GM18520 (cell line): ENCODE measurements at regions not wholly inside any gene's neighbourhood (a gene's known extent, or its start where the extent isn't known, plus 50 kb on each side); places are given as distances from the start of the nearest gene placed in this dataset.

ENCODE experiments used
- ATAC-seq: cut with Tn5 transposase; IDR thresholded peaks from one replicate; pipeline ENCODE4 v1.9.1; 2021; ENCODE audit not compliant: unreplicated experiment

- no peak for ATAC-seq
Measured at GRCh38 chr1:199151634-199152425, 513.0 kb downstream of the PTPRC start.

- ATAC-seq = no peak
Measured at GRCh38 chr1:199152676-199153075, 513.8 kb downstream of the PTPRC start.

- ATAC-seq = no peak
Measured at GRCh38 chr1:199155166-199156019, 516.6 kb downstream of the PTPRC start.

GRCh38 chr1:199157494-199157893 is 518.7 kb downstream of the PTPRC start:
- no peak for ATAC-seq

GRCh38 chr1:199160521-199161318 is 521.9 kb downstream of the PTPRC start:
- no peak for ATAC-seq

GRCh38 chr1:199161319-199161680 is 522.5 kb downstream of the PTPRC start:
- ATAC-seq = no peak

GRCh38 chr1:199161766-199162303 is 523.0 kb downstream of the PTPRC start:
- no peak for ATAC-seq

- no peak for ATAC-seq
Measured at GRCh38 chr1:199163267-199163666, 524.4 kb downstream of the PTPRC start.

- ATAC-seq = no peak
Measured at GRCh38 chr1:199163670-199164069, 524.8 kb downstream of the PTPRC start.

GRCh38 chr1:199167460-199167859 is 528.6 kb downstream of the PTPRC start:
- no peak for ATAC-seq

- ATAC-seq = no peak
Measured at GRCh38 chr1:199168888-199169585, 530.2 kb downstream of the PTPRC start.

GRCh38 chr1:199170711-199171110 is 531.9 kb downstream of the PTPRC start:
- ATAC-seq = no peak

- ATAC-seq = no peak
Measured at GRCh38 chr1:199172171-199173124, 533.6 kb downstream of the PTPRC start.

GRCh38 chr1:199173356-199173755 is 534.5 kb downstream of the PTPRC start:
- ATAC-seq = peak; percentile 94

- ATAC-seq = no peak
Measured at GRCh38 chr1:199174336-199174735, 535.5 kb downstream of the PTPRC start.

- ATAC-seq = no peak
Measured at GRCh38 chr1:199176713-199177112, 537.9 kb downstream of the PTPRC start.

- ATAC-seq = no peak
Measured at GRCh38 chr1:199177241-199177640, 538.4 kb downstream of the PTPRC start.

GRCh38 chr1:199178646-199179045 is 539.8 kb downstream of the PTPRC start:
- no peak for ATAC-seq

- no peak for ATAC-seq
Measured at GRCh38 chr1:199182186-199182843, 543.5 kb downstream of the PTPRC start.
